K562 (cell line): ENCODE measurements at regions not wholly inside any gene's neighbourhood (a gene's known extent, or its start where the extent isn't known, plus 50 kb on each side); places are given as distances from the start of the nearest gene placed in this dataset.

Experiments
- ATAC-seq: fragments of 200-7000 bp; cut with Tn5 transposase; 3 replicates; pipeline ENCODE4 v1.9.1; 2020; ENCODE audit warnings: moderate library complexity
- BruUV-seq: library from RNA; stranded (reverse); fragments of 400-500 nt; replicated peaks from 2 replicates; lab custom pipeline; 2021; lab: Mats Ljungman, UMichigan
- CTCF ChIA-PET: fragments of 300-600 bp; formaldehyde crosslinking; extraction: SDS; loops from one replicate; lab custom pipeline; 2021; ENCODE audit warnings: low intra/inter-chr PET ratio; lab: Yijun Ruan, JAX
- POLR2A ChIA-PET: fragments of 300-600, 350-650 bp; sonication (Branson Sonifier 250); formaldehyde crosslinking; extraction: SDS; loops from one replicate; lab custom pipeline; 2021; ENCODE audit warnings: antibody characterized with exemption, inconsistent platforms; lab: Yijun Ruan, JAX
- DNase-seq, 4 experiments: peaks; one replicate each; pipeline versions ENCODE4 v3.0.0 to v3.0.0-alpha.2; 2011 to 2018; ENCODE audit warnings: low spot score in 3 of 4, mixed read lengths in 3 of 4; ENCODE audit errors: extremely low read depth in 1 of 4
- FAIRE-seq: peaks from 2 replicates; lab custom pipeline; 2011; peaks lifted over from hg19 to GRCh38; lab: Jason Lieb, UNC
- H2AFZ ChIP-seq: 2 replicates; pipeline ENCODE4 v1.6.0; 2011; ENCODE audit warnings: low read depth, low read length, control low read depth, inconsistent platforms
- H3K27ac ChIP-seq: fragments of 200-600 bp; 3 replicates; pipeline ENCODE4 v1.8.0; 2011; ENCODE audit warnings: low read depth, mild to moderate bottlenecking, control low read depth, inconsistent platforms, low read length, moderate library complexity, mixed read lengths; ENCODE audit errors: extremely low read depth
- H3K27me3 ChIP-seq, 2 experiments: fragments of 300-600 bp in 1 of 2; 2 replicates in 1 of 2; 3 replicates in 1 of 2; pipeline versions ENCODE4 v1.6.0 to v1.8.0; 2011; ENCODE audit warnings: inconsistent platforms in 2 of 2, low read length in 2 of 2, mild to moderate bottlenecking in 1 of 2, mixed read lengths in 1 of 2, moderate library complexity in 1 of 2; ENCODE audit not compliant: control insufficient read depth in 2 of 2, insufficient read depth in 2 of 2
- H3K36me3 ChIP-seq: fragments of 300-600 bp; 3 replicates; pipeline ENCODE4 v1.8.0; 2011; ENCODE audit warnings: mild to moderate bottlenecking, low read length, inconsistent platforms; ENCODE audit not compliant: control insufficient read depth, insufficient read depth
- H3K4me1 ChIP-seq, 2 experiments: fragments of 200-600 bp in 1 of 2; replicated peaks in 1 of 2; 2 replicates in 1 of 2; 3 replicates in 1 of 2; pipeline versions ENCODE4 v1.5.1 to v1.8.0; 2011; ENCODE audit warnings: inconsistent platforms in 2 of 2, low read length in 2 of 2, mild to moderate bottlenecking in 1 of 2, mixed read lengths in 1 of 2, moderate library complexity in 1 of 2; ENCODE audit not compliant: control insufficient read depth in 2 of 2, insufficient read depth in 2 of 2
- H3K4me2 ChIP-seq: 2 replicates; pipeline ENCODE4 v1.6.1; 2011; ENCODE audit warnings: low read length, control low read depth, inconsistent platforms, mixed read lengths; ENCODE audit not compliant: insufficient read depth
- H3K4me3 ChIP-seq: fragments of 200-600 bp; sonication (generic), shearing (Covaris generic); 2 replicates; pipeline ENCODE4 v1.5.1; 2016; ENCODE audit warnings: control low read depth, inconsistent platforms
- H3K79me2 ChIP-seq: fragments of 200-600 bp; 3 replicates; pipeline ENCODE4 v1.8.0; 2011; ENCODE audit warnings: low read length, inconsistent platforms; ENCODE audit not compliant: control insufficient read depth, insufficient read depth
- H3K9ac ChIP-seq, 2 experiments: 2 replicates each; pipeline versions ENCODE4 v1.6.0 to v1.6.1; 2011; ENCODE audit warnings: low read depth in 2 of 2, low read length in 2 of 2, control low read depth in 1 of 2, inconsistent platforms in 1 of 2, mild to moderate bottlenecking in 1 of 2, mixed read lengths in 1 of 2; ENCODE audit not compliant: insufficient read depth in 1 of 2
- H3K9me1 ChIP-seq: one replicate; pipeline ENCODE4 v1.6.0; 2011; ENCODE audit warnings: inconsistent platforms, mild to moderate bottlenecking, low read length, moderate library complexity; ENCODE audit not compliant: control insufficient read depth, insufficient read depth
- H3K9me3 ChIP-seq: replicated peaks from 2 replicates; pipeline ENCODE4 v1.5.1; 2011; ENCODE audit warnings: low read depth, low read length, inconsistent platforms; ENCODE audit not compliant: control insufficient read depth, insufficient read depth
- H4K20me1 ChIP-seq: replicated peaks from 2 replicates; pipeline ENCODE4 v1.6.1; 2011; ENCODE audit warnings: low read length, inconsistent platforms, mixed read lengths; ENCODE audit not compliant: control insufficient read depth, insufficient read depth
- CAMTA2 ChIP-seq: fragments of 250-450 bp; sonication (Bioruptor Pico); conservative IDR thresholded peaks from 2 replicates; pipeline ENCODE4 v1.5.1; 2022
- CBX2 ChIP-seq: fragments of 200-600 bp; sonication (generic); IDR thresholded peaks from one replicate; pipeline ENCODE4 v1.6.1; 2012; ENCODE audit warnings: mild to moderate bottlenecking, low read length, inconsistent platforms; ENCODE audit not compliant: insufficient read depth, poor library complexity, severe bottlenecking
- HDAC6 ChIP-seq: IDR thresholded peaks from 2 replicates; pipeline ENCODE4 v1.6.1; 2012; ENCODE audit warnings: low read depth, mild to moderate bottlenecking, control low read depth, inconsistent platforms, low read length, moderate library complexity
- HMGN3 ChIP-seq: IDR thresholded peaks from 2 replicates; pipeline ENCODE4 v1.6.1; 2011; ENCODE audit warnings: borderline replicate concordance, low read depth, mild to moderate bottlenecking, mixed read lengths, low read length; ENCODE audit not compliant: insufficient read length; ENCODE audit errors: extremely low read depth
- L3MBTL2 ChIP-seq: fragments of 450-650 bp; IDR thresholded peaks from 2 replicates; pipeline ENCODE4 v1.6.1; 2016; ENCODE audit warnings: mild to moderate bottlenecking, moderate library complexity
- MAFF ChIP-seq: IDR thresholded peaks from 2 replicates; pipeline ENCODE4 v1.6.1; 2012; ENCODE audit warnings: low read length, improper control_type of control experiment
- PBX2 ChIP-seq, 2 experiments: IDR thresholded peaks in 1 of 2; conservative IDR thresholded peaks in 1 of 2; 2 replicates each; pipeline ENCODE4 v1.6.1; 2016; ENCODE audit warnings: low read depth in 2 of 2, mild to moderate bottlenecking in 1 of 2, missing compliant biosample characterization in 1 of 2, missing genetic modification characterization in 1 of 2, moderate library complexity in 1 of 2
- PURB ChIP-seq: sonication (generic); formaldehyde crosslinking; IDR thresholded peaks from 2 replicates; pipeline ENCODE4 v1.9.0; 2021; ENCODE audit warnings: low read depth, mild to moderate bottlenecking, missing genetic modification reagents
- SMAD4 ChIP-seq: fragments of 250-450 bp; sonication (Bioruptor Pico); conservative IDR thresholded peaks from 2 replicates; pipeline ENCODE4 v1.8.0; 2021; ENCODE audit warnings: inconsistent platforms, mild to moderate bottlenecking, moderate library complexity
- SMARCE1 ChIP-seq: fragments of 450-650 bp; IDR thresholded peaks from 2 replicates; pipeline ENCODE4 v1.7.1; 2016; ENCODE audit warnings: mild to moderate bottlenecking
- SNAPC5 ChIP-seq: fragments of 250-450 bp; sonication (Bioruptor Pico); IDR thresholded peaks from 2 replicates; pipeline ENCODE4 v1.8.0; 2021; ENCODE audit warnings: moderate library complexity, mild to moderate bottlenecking, inconsistent platforms
- TRIM28 ChIP-seq: fragments of 450-650 bp; IDR thresholded peaks from 2 replicates; pipeline ENCODE4 v1.6.1; 2017
- ZBTB1 ChIP-seq: sonication (generic); formaldehyde crosslinking; IDR thresholded peaks from 2 replicates; pipeline ENCODE4 v1.8.1; 2023; ENCODE audit warnings: missing genetic modification reagents, low read depth, mild to moderate bottlenecking, borderline replicate concordance
- ZFX ChIP-seq: sonication (generic); formaldehyde crosslinking; IDR thresholded peaks from 2 replicates; pipeline ENCODE4 v1.8.0; 2022; ENCODE audit warnings: mild to moderate bottlenecking, missing genetic modification reagents, moderate library complexity
- ZNF324 ChIP-seq: fragments of 250-450 bp; sonication (Bioruptor Pico); IDR thresholded peaks from 2 replicates; pipeline ENCODE4 v1.4.0; 2020; ENCODE audit warnings: mild to moderate bottlenecking
- ZNF431 ChIP-seq: sonication (generic); formaldehyde crosslinking; IDR thresholded peaks from 2 replicates; pipeline ENCODE4 v1.8.0; 2022; ENCODE audit warnings: mild to moderate bottlenecking, missing genetic modification reagents
- ZNF444 ChIP-seq: fragments of 250-450 bp; sonication (Bioruptor Pico); IDR thresholded peaks from 2 replicates; pipeline ENCODE4 v1.4.0; 2020; ENCODE audit warnings: mild to moderate bottlenecking, moderate library complexity
- ZNF717 ChIP-seq: fragments of 250-450 bp; sonication (Bioruptor Pico); IDR thresholded peaks from 2 replicates; pipeline ENCODE4 v1.5.0; 2021
- WGBS: fragments of 100-300 bp; shearing (Covaris generic); methylation state at CpG from one replicate; pipeline ENCODE4 v1.1.6; 2016; ENCODE audit warnings: low coverage, mixed read lengths; ENCODE audit not compliant: insufficient coverage; ENCODE audit errors: missing lambda C conversion rate; 5-methylcytosine and 5-hydroxymethylcytosine counted together
- in situ Hi-C: fragments of 300-500 bp; cut with MboI; formaldehyde crosslinking; loops from 4 replicates; pipeline ENCODE4 v1.15.0; 2018; ENCODE audit warnings: inconsistent platforms, mixed read lengths
- intact Hi-C: fragments of 100-400 bp; cut with micrococcal nuclease; formaldehyde crosslinking; loops from 2 replicates; pipeline ENCODE4 v1.14.2; 2022

- CTCF ChIA-PET, result no interaction called here
- POLR2A ChIA-PET, result interaction anchor here (0.7 kb wide), 1 partner anchor 10 kb away, joined by 3 read pairs; no protein-coding TSS in a partner anchor
- intact Hi-C loops, result no loop called here
Observed at GRCh38 chr1:17965515-17966100, 142.0 kb upstream of the IGSF21 start.

More at GRCh38 chr1:17965515-17966100, 142.0 kb upstream of the IGSF21 start:
- Histone ChIP-seq H3K9me1 (no peaks in the 10 kb centered on the region), H3K9me3 (no peaks in the 10 kb centered on the region), H3K4me3 (no peak overlapping the region), H4K20me1 (peaks cover 6% of the 10 kb centered on the region; the same call in 1 of the 2 replicates), H3K27ac (no peak overlapping the region), H2AFZ (no peak overlapping the region), H3K4me2 (no peak overlapping the region), H3K4me1 (no peaks in the 10 kb centered on the region), H3K9ac (no peak overlapping the region), H3K27me3 (no peaks in the 10 kb centered on the region; a peak in 1 of 5 replicates), H3K36me3 (no peaks in the 10 kb centered on the region), H3K79me2 (no peaks in the 10 kb centered on the region)
- BruUV-seq, result no TSS peak
- no peak for DNase-seq
- in situ Hi-C loops, result no loop called here
- 1% methylated on average over 5 of the region's 5 CpGs for WGBS
- ATAC-seq, result no peak
- TF ChIP-seq SNAPC5 (CRISPR knock-in tag), result no peak
- no peak for TF ChIP-seq PBX2 (CRISPR knock-in tag; IDR thresholded peaks at IDR 0.05; ENCODE audit: low read depth)
- TF ChIP-seq PBX2 (tag; conservative IDR thresholded peaks at IDR 0.05; ENCODE audit: low read depth), result no peak
- TF ChIP-seq ZNF431 (CRISPR knock-in tag), result no peak
- no peak for TF ChIP-seq MAFF
- no peak for TF ChIP-seq ZNF324
- no peak for TF ChIP-seq CAMTA2 (CRISPR knock-in tag)
- no peak for TF ChIP-seq HDAC6
- no peak for TF ChIP-seq PURB (CRISPR knock-in tag)
- no peak for TF ChIP-seq ZNF444 (CRISPR knock-in tag)
- no peak for TF ChIP-seq SMAD4 (CRISPR knock-in tag)
- no peak for TF ChIP-seq ZFX
- no peak for TF ChIP-seq TRIM28
- no peak for TF ChIP-seq SMARCE1
- no peak for TF ChIP-seq CBX2
- no peak for TF ChIP-seq HMGN3
- no peak for TF ChIP-seq ZBTB1 (CRISPR knock-in tag)
- TF ChIP-seq ZNF717 (CRISPR knock-in tag), result no peak
- TF ChIP-seq L3MBTL2, result no peak
- FAIRE-seq, result no peak
